PC-3 (cell line): ENCODE measurements at regions not wholly inside any gene's neighbourhood (a gene's known extent, or its start where the extent isn't known, plus 50 kb on each side); places are given as distances from the start of the nearest gene placed in this dataset.

Experiments used
- ATAC-seq: fragments of 200-7000 bp; cut with Tn5 transposase; 2 replicates; pipeline ENCODE4 v1.9.1; 2020; ENCODE audit warnings: mild to moderate bottlenecking, moderate library complexity
- BruUV-seq: library from RNA; stranded (reverse); fragments of 400-500 nt; replicated peaks from 2 replicates; lab custom pipeline; 2021; lab: Mats Ljungman, UMichigan
- CTCF ChIA-PET: fragments of 300-600 bp; sonication (Branson Sonifier 250); formaldehyde crosslinking; loops from one replicate; lab custom pipeline; 2022; ENCODE audit warnings: antibody characterized with exemption; lab: Charles Lee
- POLR2A ChIA-PET: fragments of 300-600 bp; sonication (Branson Sonifier 250); formaldehyde crosslinking; loops from one replicate; lab custom pipeline; 2022; ENCODE audit warnings: antibody characterized with exemption; ENCODE audit not compliant: unreplicated experiment; lab: Charles Lee
- DNase-seq: peaks from one replicate; pipeline ENCODE4 v3.0.0-alpha.2; 2015
- H2AFZ ChIP-seq: fragments of 300-600 bp; sonication (generic); 2 replicates; pipeline ENCODE4 v1.6.0; 2016; ENCODE audit warnings: antibody characterized with exemption, low read length
- H3F3A ChIP-seq: fragments of 300-600 bp; sonication (generic); one replicate; pipeline ENCODE4 v1.6.0; 2017; ENCODE audit warnings: antibody characterized with exemption, low read length, control low read depth, mild to moderate bottlenecking; ENCODE audit not compliant: unreplicated experiment
- H3K27ac ChIP-seq: fragments of 300-600 bp; sonication (generic); 2 replicates; pipeline ENCODE4 v1.5.1; 2016; ENCODE audit warnings: mild to moderate bottlenecking, low read length
- H3K27me3 ChIP-seq: fragments of 300-600 bp; sonication (generic); 2 replicates; pipeline ENCODE4 v1.6.1; 2016; ENCODE audit warnings: low read length, mixed read lengths
- H3K36me3 ChIP-seq: fragments of 300-600 bp; sonication (generic); 2 replicates; pipeline ENCODE4 v1.6.1; 2016; ENCODE audit warnings: low read depth, mixed run types, low read length, mixed read lengths
- H3K4me1 ChIP-seq: fragments of 300-600 bp; sonication (generic); 2 replicates; pipeline ENCODE4 v1.5.1; 2016; ENCODE audit warnings: low read length; ENCODE audit not compliant: insufficient read depth
- H3K4me2 ChIP-seq: fragments of 300-600 bp; sonication (generic); 2 replicates; pipeline ENCODE4 v1.6.0; 2016; ENCODE audit warnings: low read length
- H3K4me3 ChIP-seq: fragments of 300-600 bp; sonication (generic); 2 replicates; pipeline ENCODE4 v1.5.1; 2016; ENCODE audit warnings: mild to moderate bottlenecking, low read length, mixed read lengths
- H3K79me2 ChIP-seq: fragments of 300-600 bp; sonication (generic); 2 replicates; pipeline ENCODE4 v1.6.1; 2017; ENCODE audit warnings: low read length, mixed read lengths
- H3K9ac ChIP-seq: fragments of 300-600 bp; sonication (generic); 2 replicates; pipeline ENCODE4 v1.6.0; 2016; ENCODE audit warnings: mild to moderate bottlenecking, low read length
- H3K9me2 ChIP-seq: fragments of 300-600 bp; sonication (generic); replicated peaks from 2 replicates; pipeline ENCODE4 v1.6.1; 2016; ENCODE audit warnings: mixed run types, low read length, mixed read lengths
- H3K9me3 ChIP-seq: fragments of 300-600 bp; sonication (generic); 2 replicates; pipeline ENCODE4 v1.6.1; 2016; ENCODE audit warnings: low read length, mixed read lengths
- H4K20me1 ChIP-seq: fragments of 300-600 bp; sonication (generic); 2 replicates; pipeline ENCODE4 v1.6.1; 2016; ENCODE audit warnings: low read length, mixed read lengths
- CTCF ChIP-seq: fragments of 300-600 bp; sonication (generic); conservative IDR thresholded peaks from 2 replicates; pipeline ENCODE4 v1.5.1; 2017; ENCODE audit warnings: antibody characterized with exemption, low read depth, mild to moderate bottlenecking, low read length
- EZH2 ChIP-seq: fragments of 300-600 bp; sonication (generic); IDR thresholded peaks from one replicate; pipeline ENCODE4 v1.6.1; 2017; ENCODE audit warnings: antibody characterized with exemption, mild to moderate bottlenecking, low read length; ENCODE audit not compliant: unreplicated experiment
- EZH2phosphoT487 ChIP-seq: fragments of 300-600 bp; sonication (generic); IDR thresholded peaks from 2 replicates; pipeline ENCODE4 v1.6.1; 2018; ENCODE audit warnings: mild to moderate bottlenecking, antibody characterized with exemption, low read length, borderline replicate concordance
- intact Hi-C: fragments of 100-400 bp; cut with micrococcal nuclease; formaldehyde crosslinking; loops from 2 replicates; pipeline ENCODE4 v1.9.0; 2023

- Histone ChIP-seq H3K27ac (no peak overlapping the region), H3K9me3 (no peaks in the 10 kb centered on the region), H3K4me1 (no peaks in the 10 kb centered on the region), H4K20me1 (no peaks in the 10 kb centered on the region), H3K4me3 (no peak overlapping the region), H3K9ac (no peak overlapping the region), H3K9me2 (no peaks in the 10 kb centered on the region), H3K27me3 (no peaks in the 10 kb centered on the region), H3F3A (no peaks in the 10 kb centered on the region), H3K4me2 (no peak overlapping the region), H2AFZ (no peak overlapping the region), H3K36me3 (no peaks in the 10 kb centered on the region), H3K79me2 (no peaks in the 10 kb centered on the region)
- ChIA-PET CTCF (no interaction called here), POLR2A (no interaction called here)
- no TSS peak for BruUV-seq
- TF ChIP-seq CTCF (no peak), EZH2 (no peak), EZH2phosphoT487 (no peak)
- DNase-seq (no peak), ATAC-seq (no peak)
- intact Hi-C loops = no loop called here
Observed at GRCh38 chr3:64958199-64958843, 270.5 kb upstream of the ADAMTS9 start.

GRCh38 chr3:64957408-64958198, 269.8 kb upstream of the ADAMTS9 start:
- H3K36me3 ChIP-seq = no peaks in the 10 kb centered on the region
- H2AFZ ChIP-seq = no peak overlapping the region
- no peaks in the 10 kb centered on the region for H3K9me2 ChIP-seq
- intact Hi-C loops = no loop called here
- H3K9me3 ChIP-seq = no peaks in the 10 kb centered on the region
- H3K27me3 ChIP-seq = no peaks in the 10 kb centered on the region
- no TSS peak for BruUV-seq
- no peak overlapping the region for H3K27ac ChIP-seq
- H3K79me2 ChIP-seq = no peaks in the 10 kb centered on the region
- no peak for ATAC-seq
- H3K4me2 ChIP-seq = no peak overlapping the region
- POLR2A ChIA-PET = no interaction called here
- H3F3A ChIP-seq = no peaks in the 10 kb centered on the region
- CTCF ChIA-PET = no interaction called here
- H3K4me1 ChIP-seq = no peaks in the 10 kb centered on the region
- DNase-seq = no peak
- no peaks in the 10 kb centered on the region for H4K20me1 ChIP-seq
- H3K4me3 ChIP-seq = no peak overlapping the region
- no peak for TF ChIP-seq EZH2phosphoT487
- no peak for TF ChIP-seq EZH2
- no peak for TF ChIP-seq CTCF
- no peak overlapping the region for H3K9ac ChIP-seq
